Activated T-cell treated with anti-CD3 and anti-CD28 coated beads, Interleukin-2, amount 50 U/mL, for 72 hours (primary cell): ENCODE measurements at regions not wholly inside any gene's neighbourhood (a gene's known extent, or its start where the extent isn't known, plus 50 kb on each side); places are given as distances from the start of the nearest gene placed in this dataset.

Experiments
- ATAC-seq, 2 donors: fragments of 150-1000 bp; cut with Tn5 transposase; replicated peaks in 1 of 2; 2 replicates each; pipeline ENCODE4 v1.10.0; 2021; ENCODE audit warnings: moderate library complexity in 2 of 2, mild to moderate bottlenecking in 1 of 2
- DNase-seq, 2 donors: peaks; one replicate each; pipeline ENCODE4 v3.0.0; 2021 to 2022; ENCODE audit warnings: mixed read lengths in 1 of 2
- H3K27ac Mint-ChIP-seq: one replicate; pipeline ENCODE4 v1.8.0; 2022; ENCODE audit warnings: mild to moderate bottlenecking, moderate library complexity, mixed read lengths
- H3K27me3 Mint-ChIP-seq: one replicate; pipeline ENCODE4 v1.8.0; 2022; ENCODE audit warnings: low read depth, mixed read lengths
- H3K36me3 Mint-ChIP-seq, 2 donors: one replicate each; pipeline ENCODE4 v1.8.0; 2022; ENCODE audit warnings: mixed read lengths in 2 of 2, mild to moderate bottlenecking in 1 of 2; ENCODE audit not compliant: insufficient read depth in 2 of 2
- H3K4me1 Mint-ChIP-seq: one replicate; pipeline ENCODE4 v1.8.0; 2022; ENCODE audit warnings: low read depth, mixed read lengths
- H3K4me3 Mint-ChIP-seq, 2 donors: one replicate each; pipeline ENCODE4 v1.8.0; 2022; ENCODE audit warnings: mild to moderate bottlenecking in 2 of 2, mixed read lengths in 2 of 2, moderate library complexity in 2 of 2
- H3K9me3 Mint-ChIP-seq, 2 donors: one replicate each; pipeline ENCODE4 v1.8.0; 2022; ENCODE audit warnings: mixed read lengths in 2 of 2

DNA sequence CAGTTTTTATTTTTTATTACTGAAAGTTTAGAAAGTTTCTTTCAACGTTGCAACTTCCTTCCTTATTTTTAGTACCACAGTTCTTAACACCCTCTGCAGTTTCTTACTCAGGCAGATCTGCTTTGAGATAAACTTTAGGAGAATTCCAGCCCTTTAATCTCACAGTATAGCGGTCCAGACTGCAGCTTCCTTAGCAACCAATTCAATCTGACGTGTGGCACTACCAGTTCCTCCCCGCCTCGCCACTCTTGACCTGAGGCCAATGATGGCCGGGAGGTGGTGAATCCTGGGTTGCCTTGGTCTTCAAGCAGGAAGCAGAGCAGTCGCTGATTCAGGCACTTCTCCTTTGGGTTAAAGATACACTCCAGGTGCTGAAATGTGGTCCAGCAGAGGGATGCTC lies 334.3 kb upstream of the TRPC7 start:
- DNase-seq (no peak), ATAC-seq (no peak)
- H3K36me3 Mint-ChIP-seq = no peaks in the 10 kb centered on the region
- H3K4me1 Mint-ChIP-seq = no peaks in the 10 kb centered on the region
- no peaks in the 10 kb centered on the region for H3K27me3 Mint-ChIP-seq
- H3K9me3 Mint-ChIP-seq = no peaks in the 10 kb centered on the region
- no peak overlapping the region for H3K4me3 Mint-ChIP-seq
- no peak overlapping the region for H3K27ac Mint-ChIP-seq

DNA sequence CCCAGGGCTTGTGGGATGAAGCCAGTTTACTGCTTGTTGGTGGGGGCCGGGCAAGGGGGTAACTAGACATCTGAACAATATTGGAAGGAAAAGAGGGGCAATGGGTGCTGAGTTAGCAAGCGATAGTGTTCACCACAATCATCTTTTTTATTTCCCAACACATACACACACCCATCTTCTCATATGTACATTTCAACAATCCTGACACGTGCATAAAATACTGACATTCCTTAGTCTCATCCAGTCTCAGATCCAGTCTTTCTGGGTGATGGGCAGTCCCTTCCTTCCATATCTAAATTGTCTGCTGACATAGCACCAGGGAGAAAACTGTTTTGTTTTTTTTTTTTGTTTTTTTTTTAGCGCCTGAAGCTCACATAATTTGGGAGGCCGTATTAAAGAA lies 333.6 kb upstream of the TRPC7 start:
- no peaks in the 10 kb centered on the region for H3K36me3 Mint-ChIP-seq
- H3K9me3 Mint-ChIP-seq = peaks cover 0 to 1% of the 10 kb centered on the region in 2 donors

DNA sequence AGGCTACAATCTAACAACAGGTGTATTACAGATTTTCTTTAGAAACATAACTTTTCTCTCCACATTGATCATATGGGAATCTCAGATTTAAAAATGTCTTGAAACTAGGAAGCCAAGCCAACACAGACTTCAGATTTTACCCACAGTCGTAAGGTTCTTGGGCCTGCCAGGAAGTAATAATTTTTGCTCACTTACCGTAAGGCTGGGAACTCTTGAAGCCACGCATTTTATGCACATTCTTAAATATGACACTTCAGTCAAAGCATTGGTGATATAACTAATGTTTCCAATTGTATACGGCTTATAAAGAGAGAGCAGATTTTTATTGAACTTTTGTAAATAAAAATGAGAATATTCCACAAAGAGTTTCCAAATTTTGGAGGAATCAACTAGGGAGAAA lies 328.9 kb upstream of the TRPC7 start:
- DNase-seq = no peak
- no peak overlapping the region for H3K27ac Mint-ChIP-seq
- peaks cover 1 to 3% of the 10 kb centered on the region in 2 donors for H3K9me3 Mint-ChIP-seq
- no peaks in the 10 kb centered on the region for H3K36me3 Mint-ChIP-seq
- no peak overlapping the region for H3K4me3 Mint-ChIP-seq
- no peaks in the 10 kb centered on the region for H3K27me3 Mint-ChIP-seq
- no peaks in the 10 kb centered on the region for H3K4me1 Mint-ChIP-seq
- no peak for ATAC-seq

More for the DNA sequence above, 333.6 kb upstream of the TRPC7 start:
- no peaks in the 10 kb centered on the region for H3K4me1 Mint-ChIP-seq
- DNase-seq (no peak), ATAC-seq (no peak)
- H3K27ac Mint-ChIP-seq = no peak overlapping the region
- no peak overlapping the region for H3K4me3 Mint-ChIP-seq
- no peaks in the 10 kb centered on the region for H3K27me3 Mint-ChIP-seq

DNA sequence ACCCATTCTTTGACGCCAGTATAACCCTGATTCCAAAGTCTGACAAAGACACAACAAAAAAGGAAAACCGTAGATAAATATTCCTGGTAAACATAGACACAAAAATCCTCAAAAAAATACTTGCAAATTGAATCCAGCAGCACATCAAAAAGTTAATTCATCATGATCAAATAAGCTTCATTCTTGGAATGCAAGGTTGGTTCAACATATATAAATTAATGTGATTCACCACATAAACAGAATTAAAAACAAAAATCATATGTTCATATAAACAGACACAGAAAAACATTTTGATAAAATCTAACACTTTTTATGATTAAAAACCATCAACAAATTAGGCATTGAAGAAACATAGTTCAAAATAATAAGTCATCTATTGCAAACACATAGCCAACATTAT lies 324.2 kb upstream of the TRPC7 start:
- H3K27me3 Mint-ChIP-seq = no peaks in the 10 kb centered on the region
- ATAC-seq (no peak), DNase-seq (no peak)
- no peaks in the 10 kb centered on the region for H3K4me1 Mint-ChIP-seq
- H3K9me3 Mint-ChIP-seq = peaks cover 13 to 14% of the 10 kb centered on the region in 2 donors
- H3K27ac Mint-ChIP-seq = no peak overlapping the region
- peaks cover 0 to 2% of the 10 kb centered on the region in 2 donors for H3K36me3 Mint-ChIP-seq
- H3K4me3 Mint-ChIP-seq = no peak overlapping the region

DNA sequence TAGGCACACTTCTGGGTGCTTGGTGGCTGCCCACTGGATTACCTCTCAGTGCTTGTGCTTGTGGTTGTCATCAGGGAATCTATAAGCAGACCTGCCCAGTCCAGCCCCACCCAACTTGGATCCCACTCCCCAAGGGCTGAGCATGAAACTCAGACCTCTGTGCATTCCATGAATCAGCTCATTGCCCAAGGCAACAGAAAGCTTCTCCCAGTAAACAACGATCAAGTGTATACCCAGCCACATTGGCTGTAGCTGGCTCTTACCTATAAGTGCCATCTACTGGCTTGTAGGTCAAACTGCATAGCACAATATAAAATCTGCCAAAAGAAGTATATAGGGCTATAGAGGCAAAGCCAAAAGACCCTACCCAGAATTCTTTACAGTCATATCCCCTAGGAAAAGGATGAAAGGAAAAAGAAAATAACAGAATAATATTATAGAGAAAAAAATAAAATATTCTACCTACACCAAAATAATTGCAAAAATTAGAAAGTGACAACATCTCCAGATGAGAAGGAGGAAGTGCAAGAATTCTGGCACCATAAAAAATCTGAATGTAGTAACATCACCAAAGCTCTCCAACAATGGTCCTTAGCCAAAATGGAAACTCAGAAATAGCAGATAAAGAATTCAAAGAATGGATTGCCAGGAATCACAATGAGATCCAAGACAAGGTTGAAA lies 321.0 kb upstream of the TRPC7 start:
- Mint-ChIP-seq H3K4me1 (no peaks in the 10 kb centered on the region), H3K9me3 (peaks cover 14 to 15% of the 10 kb centered on the region in 2 donors), H3K36me3 (peaks cover 0 to 2% of the 10 kb centered on the region in 2 donors), H3K4me3 (no peak overlapping the region), H3K27ac (no peak overlapping the region), H3K27me3 (no peaks in the 10 kb centered on the region)
- ATAC-seq (no peak), DNase-seq (no peak)

DNA sequence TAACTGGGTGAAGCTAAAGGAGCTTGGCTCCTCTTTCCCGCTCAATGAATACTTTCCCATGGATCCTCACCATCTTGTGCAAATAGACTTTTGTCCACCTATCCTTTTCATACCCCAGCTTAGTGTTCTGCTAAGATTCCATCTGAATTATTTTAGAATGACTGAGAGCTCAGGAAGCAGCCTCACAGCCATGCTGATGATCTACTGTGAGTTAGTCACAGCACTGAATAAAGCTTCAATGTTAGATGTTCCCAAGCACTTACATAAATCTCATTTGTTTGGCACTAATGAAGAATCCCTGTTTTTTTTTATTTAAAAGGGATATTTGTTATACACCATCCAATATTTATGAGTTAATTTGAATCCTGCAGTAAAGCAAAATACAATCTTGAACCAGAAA lies 317.6 kb upstream of the TRPC7 start:
- H3K36me3 Mint-ChIP-seq = peaks cover 0 to 2% of the 10 kb centered on the region in 2 donors
- no peak for ATAC-seq
- H3K27ac Mint-ChIP-seq = no peak overlapping the region
- H3K4me1 Mint-ChIP-seq = no peaks in the 10 kb centered on the region
- DNase-seq = no peak
- peaks cover 8 to 10% of the 10 kb centered on the region in 2 donors for H3K9me3 Mint-ChIP-seq
- H3K27me3 Mint-ChIP-seq = no peaks in the 10 kb centered on the region
- no peak overlapping the region for H3K4me3 Mint-ChIP-seq

DNA sequence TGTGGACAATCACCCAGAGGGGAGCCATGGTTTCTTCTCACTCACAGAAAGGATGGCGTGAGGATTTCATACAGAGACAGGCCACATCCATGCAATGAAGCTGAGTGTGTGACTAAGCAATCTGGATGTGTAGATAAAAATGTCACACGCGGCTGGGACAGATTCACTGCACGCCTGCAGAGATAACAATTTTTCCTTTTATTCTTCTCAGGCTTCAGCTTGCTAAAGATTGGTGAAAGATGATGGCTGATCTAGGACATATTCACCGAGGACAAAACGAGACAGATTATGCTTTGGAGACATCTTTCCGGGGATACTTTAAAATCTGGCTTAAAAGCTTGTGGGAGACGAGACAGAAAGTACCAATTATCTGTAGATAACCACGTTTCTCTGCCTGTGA lies 313.9 kb upstream of the TRPC7 start:
- H3K27ac Mint-ChIP-seq = no peak overlapping the region
- H3K4me3 Mint-ChIP-seq = no peak overlapping the region
- ATAC-seq (no peak), DNase-seq (no peak)
- no peaks in the 10 kb centered on the region for H3K27me3 Mint-ChIP-seq
- H3K36me3 Mint-ChIP-seq = no peaks in the 10 kb centered on the region
- H3K4me1 Mint-ChIP-seq = no peaks in the 10 kb centered on the region
- H3K9me3 Mint-ChIP-seq = peaks cover 4 to 5% of the 10 kb centered on the region in 2 donors

DNA sequence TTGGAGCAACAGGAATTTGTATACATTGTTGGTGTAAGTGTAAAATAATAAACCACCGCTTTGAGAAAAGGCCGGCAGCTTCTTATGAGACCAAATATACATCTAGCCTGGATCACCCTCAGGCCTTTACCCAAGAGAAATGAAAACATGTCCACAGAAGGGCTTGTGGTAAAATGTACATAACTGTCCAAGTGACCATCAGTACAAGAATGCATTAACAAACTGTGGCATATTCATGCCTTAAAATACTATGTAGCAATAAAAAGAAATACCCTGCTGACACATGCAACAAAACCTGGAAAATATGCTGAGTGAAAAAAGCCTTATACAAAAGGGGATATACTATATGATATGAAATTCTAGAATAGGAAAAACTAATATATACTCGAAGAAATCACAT lies 311.9 kb upstream of the TRPC7 start:
- no peak for DNase-seq
- Mint-ChIP-seq H3K4me1 (no peaks in the 10 kb centered on the region), H3K4me3 (no peak overlapping the region), H3K9me3 (peaks cover 4 to 5% of the 10 kb centered on the region in 2 donors), H3K36me3 (no peaks in the 10 kb centered on the region), H3K27me3 (no peaks in the 10 kb centered on the region), H3K27ac (no peak overlapping the region)
- no peak for ATAC-seq

DNA sequence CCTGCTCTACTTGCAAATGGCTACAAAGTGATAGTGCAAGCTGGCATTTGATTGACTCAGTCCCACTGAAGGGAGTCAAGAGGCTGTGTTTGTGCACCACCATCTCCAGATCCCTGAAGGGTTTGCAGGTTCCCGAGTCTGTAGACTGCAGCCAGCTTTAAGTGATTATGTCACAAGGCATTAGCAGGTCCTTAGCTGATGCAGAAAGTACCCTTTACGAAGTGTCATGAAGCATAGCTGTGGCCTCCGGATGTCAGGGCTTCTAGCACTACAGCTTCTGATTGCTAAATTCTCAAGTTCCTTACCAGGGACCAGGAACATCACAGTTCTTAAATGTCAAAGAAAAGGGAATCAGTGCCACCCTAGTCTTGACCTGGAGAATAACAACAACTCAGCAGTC lies 311.3 kb upstream of the TRPC7 start:
- Mint-ChIP-seq H3K4me1 (no peaks in the 10 kb centered on the region), H3K4me3 (no peak overlapping the region), H3K27me3 (no peaks in the 10 kb centered on the region), H3K9me3 (peaks cover 2 to 5% of the 10 kb centered on the region in 2 donors), H3K27ac (no peak overlapping the region), H3K36me3 (no peaks in the 10 kb centered on the region)
- no peak for ATAC-seq
- no peak for DNase-seq

DNA sequence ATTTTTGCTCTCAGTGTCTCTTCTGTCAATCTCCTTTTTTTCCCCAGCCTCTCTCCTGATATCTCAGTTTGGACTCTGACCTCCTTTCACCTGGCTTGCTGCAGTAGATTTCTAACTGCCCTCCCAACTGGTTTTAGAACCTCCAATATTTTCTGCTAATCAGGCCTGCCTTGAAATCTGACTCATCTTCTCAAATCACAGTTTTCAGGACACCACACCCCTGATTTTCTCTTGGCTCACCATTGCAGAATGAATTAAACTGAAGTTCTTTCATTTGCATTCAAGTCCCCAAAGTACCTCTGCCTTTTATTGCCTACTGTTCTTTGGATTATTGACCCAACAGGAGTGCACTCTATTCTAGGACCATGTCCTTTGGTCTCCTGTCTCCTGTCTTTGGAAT lies 310.4 kb upstream of the TRPC7 start:
- H3K4me3 Mint-ChIP-seq = no peak overlapping the region
- peaks cover 2 to 5% of the 10 kb centered on the region in 2 donors for H3K9me3 Mint-ChIP-seq
- H3K27ac Mint-ChIP-seq = no peak overlapping the region
- H3K36me3 Mint-ChIP-seq = no peaks in the 10 kb centered on the region
- H3K4me1 Mint-ChIP-seq = no peaks in the 10 kb centered on the region
- DNase-seq (no peak), ATAC-seq (no peak)
- no peaks in the 10 kb centered on the region for H3K27me3 Mint-ChIP-seq

DNA sequence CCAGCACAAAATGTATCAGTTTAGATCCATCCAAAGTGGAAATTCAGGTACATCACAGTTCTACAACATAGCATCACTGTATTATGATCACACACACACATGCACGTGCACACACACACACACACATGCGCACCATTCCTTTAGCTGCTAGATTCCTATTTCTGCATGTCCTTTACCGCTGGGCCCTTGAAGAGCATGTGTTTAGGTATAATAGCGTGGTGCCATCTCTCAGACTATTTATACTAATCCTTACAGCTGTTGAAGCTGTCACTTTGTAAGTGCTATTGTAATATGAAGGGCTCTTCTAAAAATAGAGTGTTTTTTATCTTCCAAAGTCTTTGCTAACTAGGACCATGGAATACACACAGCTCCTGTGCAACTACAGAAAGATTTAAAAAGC lies 308.8 kb upstream of the TRPC7 start:
- no peak overlapping the region for H3K27ac Mint-ChIP-seq
- no peak for ATAC-seq
- no peaks in the 10 kb centered on the region for H3K36me3 Mint-ChIP-seq
- no peak overlapping the region for H3K4me3 Mint-ChIP-seq
- no peaks in the 10 kb centered on the region for H3K4me1 Mint-ChIP-seq
- no peaks in the 10 kb centered on the region for H3K27me3 Mint-ChIP-seq
- H3K9me3 Mint-ChIP-seq = peaks cover 2 to 3% of the 10 kb centered on the region in 2 donors
- DNase-seq = no peak

DNA sequence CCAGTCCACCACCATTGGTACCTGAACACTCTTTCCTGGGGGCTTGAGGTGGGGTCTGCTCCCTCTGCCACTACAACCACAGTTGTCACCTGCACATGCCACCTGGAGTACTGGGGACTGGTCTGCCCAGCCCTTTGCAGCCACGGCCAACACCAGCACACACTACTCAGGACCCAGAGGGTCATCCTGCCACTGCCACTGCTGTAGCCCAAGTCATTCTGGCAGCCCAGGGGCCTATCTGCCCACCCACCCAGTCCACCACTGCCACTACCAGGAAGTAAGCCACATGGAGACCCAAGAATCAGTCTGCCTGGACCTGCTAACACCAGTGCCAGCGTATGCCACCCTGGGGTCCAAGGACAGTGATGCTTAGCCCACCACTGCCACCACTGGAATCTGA lies 302.4 kb upstream of the TRPC7 start:
- no peak for ATAC-seq
- no peaks in the 10 kb centered on the region for H3K36me3 Mint-ChIP-seq
- H3K4me1 Mint-ChIP-seq = no peaks in the 10 kb centered on the region

DNA sequence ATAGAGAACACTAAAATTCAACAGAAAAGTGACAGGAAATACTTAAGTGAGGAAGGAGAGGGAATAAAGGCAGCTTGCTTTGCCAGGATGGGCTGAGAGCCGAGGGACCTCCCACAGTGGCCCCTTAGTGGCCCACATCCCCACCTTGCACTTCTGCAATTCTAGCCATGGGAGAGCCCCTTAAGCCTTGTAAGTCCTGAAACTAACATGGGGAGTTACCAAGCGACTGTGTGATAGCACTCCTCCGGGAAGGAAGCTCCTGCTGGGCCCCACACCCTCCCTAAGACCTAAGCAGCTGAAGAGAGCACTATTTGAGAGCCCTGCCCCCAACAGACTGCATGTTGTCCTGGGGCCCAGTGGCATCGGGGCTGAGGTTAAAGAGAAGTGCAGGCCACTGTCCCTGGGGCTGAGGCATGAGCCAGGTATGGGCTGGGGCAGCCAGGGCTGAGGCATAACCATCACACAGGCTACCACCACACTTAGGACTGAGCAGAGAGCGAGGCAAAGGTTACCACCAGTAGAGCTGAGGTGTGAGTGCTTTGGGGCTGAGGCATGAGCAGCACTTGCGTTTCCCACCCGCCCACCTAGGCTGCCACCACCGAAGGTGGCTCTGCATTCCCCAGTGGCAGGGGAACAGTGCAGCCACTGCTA lies 301.8 kb upstream of the TRPC7 start:
- H3K36me3 Mint-ChIP-seq = no peaks in the 10 kb centered on the region
- no peaks in the 10 kb centered on the region for H3K4me1 Mint-ChIP-seq
- H3K9me3 Mint-ChIP-seq = peaks cover 2 to 4% of the 10 kb centered on the region in 2 donors
- ATAC-seq (no peak), DNase-seq (no peak)
- no peak overlapping the region for H3K4me3 Mint-ChIP-seq
- H3K27ac Mint-ChIP-seq = no peak overlapping the region
- H3K27me3 Mint-ChIP-seq = no peaks in the 10 kb centered on the region

More for the DNA sequence above, 302.4 kb upstream of the TRPC7 start:
- Mint-ChIP-seq H3K4me3 (no peak overlapping the region), H3K27ac (no peak overlapping the region), H3K27me3 (no peaks in the 10 kb centered on the region), H3K9me3 (peaks cover 2 to 4% of the 10 kb centered on the region in 2 donors)
- DNase-seq = no peak

DNA sequence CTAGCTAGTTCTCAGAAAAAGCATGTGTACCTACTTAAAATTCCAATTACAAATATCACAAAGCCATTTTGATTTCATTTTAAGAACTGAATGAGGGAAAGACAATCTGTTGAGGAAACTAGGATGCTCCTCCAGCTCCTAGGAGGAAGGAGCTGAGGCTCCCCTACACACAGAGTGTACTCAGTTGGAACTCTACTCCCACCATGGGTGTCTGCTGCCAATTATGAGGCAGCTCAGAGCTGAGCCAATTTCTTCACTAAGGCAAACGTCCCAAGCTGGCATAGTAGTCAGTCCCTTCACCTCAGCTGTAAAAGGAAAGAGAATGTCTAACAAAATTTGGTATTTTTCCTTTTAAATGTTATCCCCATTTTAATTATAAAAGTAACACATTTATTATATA lies 300.0 kb upstream of the TRPC7 start:
- no peaks in the 10 kb centered on the region for H3K27me3 Mint-ChIP-seq

More for the DNA sequence above, 300.0 kb upstream of the TRPC7 start:
- DNase-seq (no peak), ATAC-seq (no peak)
- no peaks in the 10 kb centered on the region for H3K36me3 Mint-ChIP-seq
- no peak overlapping the region for H3K27ac Mint-ChIP-seq
- peaks cover 2 to 4% of the 10 kb centered on the region in 2 donors for H3K9me3 Mint-ChIP-seq
- no peaks in the 10 kb centered on the region for H3K4me1 Mint-ChIP-seq
- no peak overlapping the region for H3K4me3 Mint-ChIP-seq
